ENCODE measurements at regions not wholly inside any gene's neighbourhood (a gene's known extent, or its start where the extent isn't known, plus 50 kb on each side); places are given as distances from the start of the nearest gene placed in this dataset.

DNA sequence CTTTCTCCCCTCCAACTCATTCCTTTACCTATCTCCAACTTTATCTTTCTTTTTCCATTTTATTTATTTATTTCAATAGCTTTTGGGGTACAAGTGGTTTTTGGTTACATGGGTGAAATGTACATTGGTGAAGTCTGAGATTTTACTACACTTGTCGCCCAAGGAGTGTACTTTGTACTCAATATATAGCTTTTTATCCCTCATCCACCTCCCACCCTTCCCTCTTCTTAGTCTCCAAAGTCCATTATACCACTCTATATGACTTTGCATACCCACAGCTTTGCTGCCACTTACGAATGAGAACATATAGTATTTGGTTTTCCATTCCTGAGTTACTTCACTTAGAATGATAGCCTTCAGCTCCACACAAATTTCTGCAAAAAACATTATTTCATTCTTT, 152.6 kb upstream of the NUDT4 start:
- H3K9me2 ChIP-seq: no peaks in the 10 kb centered on the region
- H3K27me3 ChIP-seq (ENCODE audit: insufficient read depth): no peaks in the 10 kb centered on the region
- CTCF ChIA-PET: interaction anchor here (0.8 kb wide), 1 partner anchor 238 kb away, joined by 3 read pairs; no protein-coding TSS in a partner anchor
- H3K79me2 ChIP-seq (ENCODE audit: insufficient read depth): no peaks in the 10 kb centered on the region
- DNase-seq: no peak
- no peak overlapping the region for H2AFZ ChIP-seq (ENCODE audit: low read depth)
- no peak overlapping the region for H3K9ac ChIP-seq
- peaks cover 17% of the 10 kb centered on the region for H3K9me3 ChIP-seq
- H3K4me2 ChIP-seq: no peak overlapping the region
- H3K4me1 ChIP-seq (ENCODE audit: control insufficient read depth in 1 of 2, insufficient read depth in 2 of 2, low read depth in 1 of 2, low read length in 1 of 2): peaks cover 6 to 9% of the 10 kb centered on the region in 2 experiments; a peak in 3 of 4 replicates
- 86% methylated on average over 2 of the region's 2 CpGs for WGBS (ENCODE audit: low lambda C conversion rate)
- POLR2A ChIA-PET: no interaction called here
- H3F3A ChIP-seq (replicated peaks; ENCODE audit: insufficient read depth): peaks cover 10% of the 10 kb centered on the region
- no peak for TF ChIP-seq TEAD4 (IDR thresholded peaks at IDR 0.05; ENCODE audit: borderline replicate concordance, insufficient read depth)
- TF ChIP-seq TAF1 (IDR thresholded peaks at IDR 0.05; ENCODE audit: borderline replicate concordance, low read depth, low read length): no peak
- no peak for TF ChIP-seq NRF1 (IDR thresholded peaks at IDR 0.05; ENCODE audit: low read depth, low read length)
- TF ChIP-seq, protein P1, sequence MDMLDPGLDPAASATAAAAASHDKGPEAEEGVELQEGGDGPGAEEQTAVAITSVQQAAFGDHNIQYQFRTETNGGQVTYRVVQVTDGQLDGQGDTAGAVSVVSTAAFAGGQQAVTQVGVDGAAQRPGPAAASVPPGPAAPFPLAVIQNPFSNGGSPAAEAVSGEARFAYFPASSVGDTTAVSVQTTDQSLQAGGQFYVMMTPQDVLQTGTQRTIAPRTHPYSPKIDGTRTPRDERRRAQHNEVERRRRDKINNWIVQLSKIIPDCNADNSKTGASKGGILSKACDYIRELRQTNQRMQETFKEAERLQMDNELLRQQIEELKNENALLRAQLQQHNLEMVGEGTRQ (IDR thresholded peaks at IDR 0.05; ENCODE audit: borderline replicate concordance, low read depth, low read length): no peak
- TF ChIP-seq RXRA (IDR thresholded peaks at IDR 0.05; ENCODE audit: borderline replicate concordance, low read depth): no peak
- no peak overlapping the region for H3K27ac ChIP-seq (ENCODE audit: low read depth in 2 of 2, low read length in 1 of 2)
- H3K4me3 ChIP-seq (ENCODE audit: low read depth in 2 of 2, low read length in 1 of 2): no peak overlapping the region
- no peaks in the 10 kb centered on the region for H4K20me1 ChIP-seq (ENCODE audit: insufficient read depth)
- H3K36me3 ChIP-seq (replicated peaks in 1 of 2; ENCODE audit: control insufficient read depth in 1 of 2, insufficient read depth in 2 of 2, low read length in 1 of 2): peaks cover 0 to 6% of the 10 kb centered on the region in 2 experiments

DNA sequence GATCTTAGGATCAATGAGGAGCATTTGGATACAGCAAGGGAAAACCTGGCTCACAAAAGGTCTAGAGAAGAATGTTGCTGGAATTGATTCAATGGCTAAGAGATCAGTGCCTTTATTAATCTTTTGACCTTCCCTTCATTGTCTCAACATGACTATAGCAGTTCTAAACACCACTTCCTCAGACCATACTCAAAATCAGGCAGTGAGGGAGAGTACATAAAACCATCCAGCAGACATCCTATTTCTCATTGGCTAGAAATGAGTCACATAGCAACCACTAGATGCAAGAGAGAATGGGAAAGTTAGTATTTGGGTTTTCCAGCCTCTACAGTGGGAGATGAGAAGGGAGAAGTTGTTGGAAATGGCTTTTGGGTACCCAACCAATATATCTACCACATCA, 151.4 kb upstream of the NUDT4 start:
- Histone ChIP-seq H3K27ac (ENCODE audit: low read depth in 2 of 2, low read length in 1 of 2) (no peak overlapping the region), H3K4me2 (no peak overlapping the region), H3K9me3 (peaks cover 17% of the 10 kb centered on the region), H3F3A (replicated peaks; ENCODE audit: insufficient read depth) (peaks cover 18% of the 10 kb centered on the region), H2AFZ (ENCODE audit: low read depth) (no peak overlapping the region), H3K9me2 (no peaks in the 10 kb centered on the region), H3K79me2 (ENCODE audit: insufficient read depth) (no peaks in the 10 kb centered on the region), H3K4me3 (ENCODE audit: low read depth in 2 of 2, low read length in 1 of 2) (no peak overlapping the region), H4K20me1 (ENCODE audit: insufficient read depth) (no peaks in the 10 kb centered on the region), H3K4me1 (ENCODE audit: control insufficient read depth in 1 of 2, insufficient read depth in 2 of 2, low read depth in 1 of 2, low read length in 1 of 2) (peaks cover 9 to 13% of the 10 kb centered on the region in 2 experiments), H3K36me3 (replicated peaks in 1 of 2; ENCODE audit: control insufficient read depth in 1 of 2, insufficient read depth in 2 of 2, low read length in 1 of 2) (peaks cover 0 to 6% of the 10 kb centered on the region in 2 experiments), H3K27me3 (ENCODE audit: insufficient read depth) (no peaks in the 10 kb centered on the region), H3K9ac (no peak overlapping the region)
- CTCF ChIA-PET: no interaction called here
- POLR2A ChIA-PET: no interaction called here
- no peak for DNase-seq
- TF ChIP-seq, protein P2, sequence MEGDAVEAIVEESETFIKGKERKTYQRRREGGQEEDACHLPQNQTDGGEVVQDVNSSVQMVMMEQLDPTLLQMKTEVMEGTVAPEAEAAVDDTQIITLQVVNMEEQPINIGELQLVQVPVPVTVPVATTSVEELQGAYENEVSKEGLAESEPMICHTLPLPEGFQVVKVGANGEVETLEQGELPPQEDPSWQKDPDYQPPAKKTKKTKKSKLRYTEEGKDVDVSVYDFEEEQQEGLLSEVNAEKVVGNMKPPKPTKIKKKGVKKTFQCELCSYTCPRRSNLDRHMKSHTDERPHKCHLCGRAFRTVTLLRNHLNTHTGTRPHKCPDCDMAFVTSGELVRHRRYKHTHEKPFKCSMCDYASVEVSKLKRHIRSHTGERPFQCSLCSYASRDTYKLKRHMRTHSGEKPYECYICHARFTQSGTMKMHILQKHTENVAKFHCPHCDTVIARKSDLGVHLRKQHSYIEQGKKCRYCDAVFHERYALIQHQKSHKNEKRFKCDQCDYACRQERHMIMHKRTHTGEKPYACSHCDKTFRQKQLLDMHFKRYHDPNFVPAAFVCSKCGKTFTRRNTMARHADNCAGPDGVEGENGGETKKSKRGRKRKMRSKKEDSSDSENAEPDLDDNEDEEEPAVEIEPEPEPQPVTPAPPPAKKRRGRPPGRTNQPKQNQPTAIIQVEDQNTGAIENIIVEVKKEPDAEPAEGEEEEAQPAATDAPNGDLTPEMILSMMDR (IDR thresholded peaks at IDR 0.05): no peak
- TF ChIP-seq RAD21 (IDR thresholded peaks at IDR 0.05; ENCODE audit: low read length) (no peak), YY1 (IDR thresholded peaks at IDR 0.05; ENCODE audit: low read depth) (no peak), RXRA (IDR thresholded peaks at IDR 0.05; ENCODE audit: borderline replicate concordance, low read depth) (no peak), NFIC (IDR thresholded peaks at IDR 0.05; ENCODE audit: borderline replicate concordance) (no peak), FOXJ3 (CRISPR knock-in tag; IDR thresholded peaks at IDR 0.05) (no peak), CHD2 (IDR thresholded peaks at IDR 0.05; ENCODE audit: low read length, partially characterized antibody) (no peak), RFX5 (IDR thresholded peaks at IDR 0.05; ENCODE audit: low read length) (no peak)
- TF ChIP-seq, protein P3, sequence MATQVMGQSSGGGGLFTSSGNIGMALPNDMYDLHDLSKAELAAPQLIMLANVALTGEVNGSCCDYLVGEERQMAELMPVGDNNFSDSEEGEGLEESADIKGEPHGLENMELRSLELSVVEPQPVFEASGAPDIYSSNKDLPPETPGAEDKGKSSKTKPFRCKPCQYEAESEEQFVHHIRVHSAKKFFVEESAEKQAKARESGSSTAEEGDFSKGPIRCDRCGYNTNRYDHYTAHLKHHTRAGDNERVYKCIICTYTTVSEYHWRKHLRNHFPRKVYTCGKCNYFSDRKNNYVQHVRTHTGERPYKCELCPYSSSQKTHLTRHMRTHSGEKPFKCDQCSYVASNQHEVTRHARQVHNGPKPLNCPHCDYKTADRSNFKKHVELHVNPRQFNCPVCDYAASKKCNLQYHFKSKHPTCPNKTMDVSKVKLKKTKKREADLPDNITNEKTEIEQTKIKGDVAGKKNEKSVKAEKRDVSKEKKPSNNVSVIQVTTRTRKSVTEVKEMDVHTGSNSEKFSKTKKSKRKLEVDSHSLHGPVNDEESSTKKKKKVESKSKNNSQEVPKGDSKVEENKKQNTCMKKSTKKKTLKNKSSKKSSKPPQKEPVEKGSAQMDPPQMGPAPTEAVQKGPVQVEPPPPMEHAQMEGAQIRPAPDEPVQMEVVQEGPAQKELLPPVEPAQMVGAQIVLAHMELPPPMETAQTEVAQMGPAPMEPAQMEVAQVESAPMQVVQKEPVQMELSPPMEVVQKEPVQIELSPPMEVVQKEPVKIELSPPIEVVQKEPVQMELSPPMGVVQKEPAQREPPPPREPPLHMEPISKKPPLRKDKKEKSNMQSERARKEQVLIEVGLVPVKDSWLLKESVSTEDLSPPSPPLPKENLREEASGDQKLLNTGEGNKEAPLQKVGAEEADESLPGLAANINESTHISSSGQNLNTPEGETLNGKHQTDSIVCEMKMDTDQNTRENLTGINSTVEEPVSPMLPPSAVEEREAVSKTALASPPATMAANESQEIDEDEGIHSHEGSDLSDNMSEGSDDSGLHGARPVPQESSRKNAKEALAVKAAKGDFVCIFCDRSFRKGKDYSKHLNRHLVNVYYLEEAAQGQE (IDR thresholded peaks at IDR 0.05; ENCODE audit: low read depth, low read length): no peak
- TF ChIP-seq, protein P4, sequence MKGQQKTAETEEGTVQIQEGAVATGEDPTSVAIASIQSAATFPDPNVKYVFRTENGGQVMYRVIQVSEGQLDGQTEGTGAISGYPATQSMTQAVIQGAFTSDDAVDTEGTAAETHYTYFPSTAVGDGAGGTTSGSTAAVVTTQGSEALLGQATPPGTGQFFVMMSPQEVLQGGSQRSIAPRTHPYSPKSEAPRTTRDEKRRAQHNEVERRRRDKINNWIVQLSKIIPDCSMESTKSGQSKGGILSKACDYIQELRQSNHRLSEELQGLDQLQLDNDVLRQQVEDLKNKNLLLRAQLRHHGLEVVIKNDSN (IDR thresholded peaks at IDR 0.05; ENCODE audit: borderline replicate concordance, low read depth): no peak
- TF ChIP-seq, protein P5, sequence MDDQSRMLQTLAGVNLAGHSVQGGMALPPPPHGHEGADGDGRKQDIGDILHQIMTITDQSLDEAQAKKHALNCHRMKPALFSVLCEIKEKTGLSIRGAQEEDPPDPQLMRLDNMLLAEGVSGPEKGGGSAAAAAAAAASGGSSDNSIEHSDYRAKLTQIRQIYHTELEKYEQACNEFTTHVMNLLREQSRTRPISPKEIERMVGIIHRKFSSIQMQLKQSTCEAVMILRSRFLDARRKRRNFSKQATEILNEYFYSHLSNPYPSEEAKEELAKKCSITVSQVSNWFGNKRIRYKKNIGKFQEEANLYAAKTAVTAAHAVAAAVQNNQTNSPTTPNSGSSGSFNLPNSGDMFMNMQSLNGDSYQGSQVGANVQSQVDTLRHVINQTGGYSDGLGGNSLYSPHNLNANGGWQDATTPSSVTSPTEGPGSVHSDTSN (IDR thresholded peaks at IDR 0.05): no peak
- TF ChIP-seq, protein P6, sequence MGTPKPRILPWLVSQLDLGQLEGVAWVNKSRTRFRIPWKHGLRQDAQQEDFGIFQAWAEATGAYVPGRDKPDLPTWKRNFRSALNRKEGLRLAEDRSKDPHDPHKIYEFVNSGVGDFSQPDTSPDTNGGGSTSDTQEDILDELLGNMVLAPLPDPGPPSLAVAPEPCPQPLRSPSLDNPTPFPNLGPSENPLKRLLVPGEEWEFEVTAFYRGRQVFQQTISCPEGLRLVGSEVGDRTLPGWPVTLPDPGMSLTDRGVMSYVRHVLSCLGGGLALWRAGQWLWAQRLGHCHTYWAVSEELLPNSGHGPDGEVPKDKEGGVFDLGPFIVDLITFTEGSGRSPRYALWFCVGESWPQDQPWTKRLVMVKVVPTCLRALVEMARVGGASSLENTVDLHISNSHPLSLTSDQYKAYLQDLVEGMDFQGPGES (IDR thresholded peaks at IDR 0.05; ENCODE audit: low read depth, low read length): no peak
- TF ChIP-seq, protein P1 (IDR thresholded peaks at IDR 0.05; ENCODE audit: borderline replicate concordance, low read depth, low read length): no peak

Data from SK-N-SH (cell line).